Panc1 (cell line): ENCODE measurements at regions not wholly inside any gene's neighbourhood (a gene's known extent, or its start where the extent isn't known, plus 50 kb on each side); places are given as distances from the start of the nearest gene placed in this dataset.

Experiments used
- CTCF ChIP-seq: fragments of 450-650 bp; IDR thresholded peaks from 2 replicates; pipeline ENCODE4 v1.5.1; 2017; ENCODE audit warnings: mild to moderate bottlenecking
- POLR2AphosphoS5 ChIP-seq: IDR thresholded peaks from 2 replicates; pipeline ENCODE4 v1.6.1; 2012; ENCODE audit warnings: mild to moderate bottlenecking, low read depth, low read length, moderate library complexity
- REST ChIP-seq, 2 experiments: IDR thresholded peaks; 2 replicates each; pipeline ENCODE4 v1.6.1; 2011 to 2012; ENCODE audit warnings: low read depth in 2 of 2, control low read depth in 1 of 2, low read length in 1 of 2, mild to moderate bottlenecking in 1 of 2, moderate library complexity in 1 of 2; ENCODE audit not compliant: insufficient read depth in 1 of 2
- TCF7L2 ChIP-seq: IDR thresholded peaks from 2 replicates; pipeline ENCODE4 v1.6.1; 2011; ENCODE audit warnings: mild to moderate bottlenecking, low read depth, low read length, inconsistent platforms

GRCh38 chr11:104776501-104777170 is 121.6 kb downstream of the CASP12 start:
- TF ChIP-seq CTCF (no peak), TCF7L2 (no peak), REST (IDR thresholded peaks at IDR 0.05; ENCODE audit: insufficient read depth in 1 of 2, low read depth in 2 of 2, low read length in 1 of 2) (no peak), POLR2AphosphoS5 (no peak)
